OCI-LY3 (cell line): ENCODE measurements at regions not wholly inside any gene's neighbourhood (a gene's known extent, or its start where the extent isn't known, plus 50 kb on each side); places are given as distances from the start of the nearest gene placed in this dataset.

Source experiments
- EZH2phosphoT487 ChIP-seq: fragments of 200-600 bp; shearing (Covaris generic); IDR thresholded peaks from 2 replicates; pipeline ENCODE4 v1.6.1; 2018; ENCODE audit warnings: antibody characterized with exemption, mixed run types, low read depth
- TF ChIP-seq, protein P1 (sequence below): fragments of 200-600, 300-600 bp; sonication (generic); IDR thresholded peaks from 2 replicates; pipeline ENCODE4 v1.5.1; 2014; ENCODE audit warnings: antibody characterized with exemption, low read length, low read depth

DNA sequence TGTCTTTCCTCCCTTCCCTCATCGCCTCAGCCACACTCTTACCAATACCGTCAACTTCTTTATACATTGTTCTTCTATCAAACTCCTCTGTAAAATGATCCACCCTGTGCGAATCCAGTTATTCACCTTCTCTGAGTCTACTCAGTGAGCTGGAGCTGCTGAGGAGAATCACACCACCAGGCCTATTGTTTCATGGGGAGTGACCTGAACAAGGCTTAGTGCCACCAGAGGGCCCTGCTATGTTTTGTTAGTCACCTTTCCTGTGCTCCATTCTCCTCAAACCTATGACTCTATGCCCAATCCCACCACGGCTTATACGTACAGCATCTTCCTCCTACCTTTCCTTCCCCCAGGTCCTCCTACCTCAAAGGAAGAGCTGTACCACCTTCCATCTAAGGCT, 50.4 kb upstream of the MED12L start:
- TF ChIP-seq, protein P1, sequence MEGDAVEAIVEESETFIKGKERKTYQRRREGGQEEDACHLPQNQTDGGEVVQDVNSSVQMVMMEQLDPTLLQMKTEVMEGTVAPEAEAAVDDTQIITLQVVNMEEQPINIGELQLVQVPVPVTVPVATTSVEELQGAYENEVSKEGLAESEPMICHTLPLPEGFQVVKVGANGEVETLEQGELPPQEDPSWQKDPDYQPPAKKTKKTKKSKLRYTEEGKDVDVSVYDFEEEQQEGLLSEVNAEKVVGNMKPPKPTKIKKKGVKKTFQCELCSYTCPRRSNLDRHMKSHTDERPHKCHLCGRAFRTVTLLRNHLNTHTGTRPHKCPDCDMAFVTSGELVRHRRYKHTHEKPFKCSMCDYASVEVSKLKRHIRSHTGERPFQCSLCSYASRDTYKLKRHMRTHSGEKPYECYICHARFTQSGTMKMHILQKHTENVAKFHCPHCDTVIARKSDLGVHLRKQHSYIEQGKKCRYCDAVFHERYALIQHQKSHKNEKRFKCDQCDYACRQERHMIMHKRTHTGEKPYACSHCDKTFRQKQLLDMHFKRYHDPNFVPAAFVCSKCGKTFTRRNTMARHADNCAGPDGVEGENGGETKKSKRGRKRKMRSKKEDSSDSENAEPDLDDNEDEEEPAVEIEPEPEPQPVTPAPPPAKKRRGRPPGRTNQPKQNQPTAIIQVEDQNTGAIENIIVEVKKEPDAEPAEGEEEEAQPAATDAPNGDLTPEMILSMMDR: no peak
- TF ChIP-seq EZH2phosphoT487: no peak
